DMS53 treated with DMSO at 0.1 percent for 48 hours (cell line): ENCODE measurements at regions not wholly inside any gene's neighbourhood (a gene's known extent, or its start where the extent isn't known, plus 50 kb on each side); places are given as distances from the start of the nearest gene placed in this dataset.

Source experiments
- DNase-seq: peaks from one replicate; lab custom pipeline; 2025; ENCODE audit not compliant: unreplicated experiment; lab: John Stamatoyannopoulos, UW

- no peak for DNase-seq
These were observed 68.6 kb downstream of the ZNF621 start for GRCh38 chr3:40593351-40593750.

GRCh38 chr3:40597441-40597840 is 72.7 kb downstream of the ZNF621 start:
- DNase-seq, result no peak

DNA sequence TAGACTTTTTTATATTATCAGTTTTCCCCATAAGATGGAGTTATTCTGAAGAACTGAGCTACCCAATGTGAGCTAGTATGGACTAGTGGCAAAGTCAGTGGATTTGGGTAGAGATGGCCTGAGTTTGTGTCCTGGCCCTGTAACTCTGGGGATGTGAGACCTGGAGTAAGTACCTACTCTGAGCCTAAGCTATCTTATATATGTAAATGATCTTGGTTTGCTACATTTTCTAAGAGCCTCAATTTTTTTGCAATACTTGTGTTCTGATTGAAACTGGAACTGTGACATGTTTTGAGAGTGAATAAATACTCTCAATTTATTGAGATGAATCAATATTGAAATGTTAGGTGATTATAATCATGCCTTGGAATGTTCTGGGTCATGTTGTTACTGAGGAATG is 73.6 kb downstream of the ZNF621 start:
- DNase-seq, result no peak

GRCh38 chr3:40598962-40599361 is 74.2 kb downstream of the ZNF621 start:
- DNase-seq, result no peak

DNA sequence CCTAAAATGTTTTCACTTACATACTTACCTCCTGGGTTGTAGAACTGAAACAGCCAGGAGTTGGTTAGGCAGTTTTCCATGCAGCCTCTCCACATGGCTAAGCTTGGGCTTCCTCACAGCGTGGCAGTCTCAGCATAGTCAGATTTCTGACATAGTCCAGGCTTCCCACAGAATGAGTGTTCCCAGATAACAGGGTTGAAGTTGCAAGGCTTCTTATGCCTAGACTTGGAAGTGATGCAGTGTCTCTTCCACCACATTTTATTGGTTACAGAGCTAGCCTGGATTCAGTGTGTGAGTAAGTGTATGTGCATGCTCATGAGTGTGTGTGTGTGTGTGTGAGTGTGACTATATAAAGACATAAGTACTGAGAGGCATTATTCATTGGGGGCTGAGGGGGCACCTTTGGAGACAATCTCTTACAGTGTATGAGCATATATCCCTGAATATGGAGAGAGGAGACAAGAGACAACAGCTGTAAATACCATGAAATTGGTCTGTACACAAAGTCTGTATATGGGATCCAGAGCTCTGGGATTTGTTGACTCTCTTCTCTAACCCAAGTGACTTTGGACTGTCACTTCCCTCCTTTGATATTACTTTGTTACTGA is 78.1 kb downstream of the ZNF621 start:
- DNase-seq, result no peak

DNA sequence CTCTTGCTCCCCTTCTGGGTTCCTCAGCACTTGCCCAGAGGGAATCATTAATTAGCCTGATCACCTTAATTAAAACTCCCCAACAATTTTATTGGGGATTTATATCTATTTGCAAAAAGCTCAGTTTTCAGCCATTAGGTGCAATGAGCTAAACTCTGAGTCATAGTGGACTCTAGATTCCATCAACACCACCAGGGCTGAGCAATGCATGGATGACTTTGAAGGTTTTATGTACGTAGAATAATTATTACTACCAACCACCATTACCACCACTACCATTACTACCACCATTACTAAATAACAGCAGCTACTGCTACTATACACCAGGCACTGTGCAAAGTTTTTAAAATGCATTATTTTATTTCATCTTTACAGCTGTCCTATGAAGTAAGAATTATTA is 81.2 kb downstream of the ZNF621 start:
- no peak for DNase-seq

- DNase-seq, result no peak
These were observed 83.3 kb downstream of the ZNF621 start for GRCh38 chr3:40608091-40608490.

DNA sequence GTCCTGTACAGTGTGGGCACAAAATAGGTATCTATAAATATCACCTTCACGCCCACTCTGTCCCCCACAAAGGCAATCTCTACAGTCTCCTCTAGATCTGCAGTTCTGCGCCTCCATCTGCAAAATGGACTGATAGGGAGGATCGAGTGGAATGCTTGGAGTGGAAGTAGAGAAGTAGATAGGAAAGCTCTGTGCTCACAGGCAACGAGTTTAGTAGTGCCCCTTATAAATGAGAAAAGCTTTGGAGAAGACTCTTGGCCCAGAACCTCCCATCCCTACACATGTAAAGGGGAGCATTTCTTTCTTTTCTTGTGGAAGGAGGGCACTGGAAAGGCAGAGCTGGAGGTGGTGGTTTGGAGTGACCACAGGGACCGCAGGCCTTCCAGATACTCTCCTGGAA is 88.5 kb downstream of the ZNF621 start:
- no peak for DNase-seq

GRCh38 chr3:40615110-40615915 is 90.6 kb downstream of the ZNF621 start:
- DNase-seq, result no peak

DNA sequence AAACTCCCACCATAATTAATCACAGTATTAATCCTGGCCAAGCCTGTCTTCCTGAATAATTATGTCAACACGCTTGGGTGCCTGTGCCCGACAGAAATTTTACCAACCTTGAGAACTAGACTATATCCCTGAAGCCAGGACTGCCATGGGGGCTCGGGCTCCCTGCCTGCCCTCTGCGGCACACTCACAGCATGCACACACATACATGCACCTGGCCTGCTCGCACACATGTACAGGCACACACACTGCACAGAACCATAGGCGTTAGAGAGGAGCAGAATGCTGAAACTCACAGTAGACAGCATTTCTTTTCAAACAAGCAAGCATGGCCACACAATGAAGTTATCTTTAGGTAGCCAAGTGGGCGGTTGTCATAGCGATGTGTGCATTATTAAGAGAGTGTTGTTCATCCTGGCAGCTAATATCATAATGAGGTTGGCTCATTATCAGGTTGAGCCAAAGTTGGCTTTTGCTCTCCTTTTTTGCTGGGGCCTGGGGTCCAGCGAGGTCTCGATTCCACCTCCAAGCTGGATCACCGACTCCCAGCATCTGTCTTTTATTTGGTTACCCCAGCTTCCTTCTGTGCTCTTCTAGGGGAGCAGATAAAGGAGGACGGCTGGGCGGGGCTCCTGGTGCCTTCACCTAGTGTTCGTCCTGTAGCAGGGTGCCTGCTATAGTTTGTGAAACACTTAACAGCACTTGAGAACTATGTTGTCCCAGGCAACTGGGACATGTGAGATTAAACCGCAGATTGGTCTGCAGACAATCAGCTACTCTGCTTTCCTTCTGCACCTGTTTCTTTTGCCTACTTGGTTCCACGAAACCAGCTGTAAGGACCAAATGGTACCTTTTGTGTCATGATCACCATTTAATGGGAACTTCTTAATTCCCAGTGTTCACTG is 91.4 kb downstream of the ZNF621 start:
- DNase-seq, result no peak

GRCh38 chr3:40617084-40617483 is 92.3 kb downstream of the ZNF621 start:
- DNase-seq, result no peak

- DNase-seq, result no peak
These were observed 93.4 kb downstream of the ZNF621 start for GRCh38 chr3:40618158-40618557.

- no peak for DNase-seq
These were observed 95.4 kb downstream of the ZNF621 start for GRCh38 chr3:40620151-40620550.

GRCh38 chr3:40621252-40621651 is 96.5 kb downstream of the ZNF621 start:
- DNase-seq, result no peak

DNA sequence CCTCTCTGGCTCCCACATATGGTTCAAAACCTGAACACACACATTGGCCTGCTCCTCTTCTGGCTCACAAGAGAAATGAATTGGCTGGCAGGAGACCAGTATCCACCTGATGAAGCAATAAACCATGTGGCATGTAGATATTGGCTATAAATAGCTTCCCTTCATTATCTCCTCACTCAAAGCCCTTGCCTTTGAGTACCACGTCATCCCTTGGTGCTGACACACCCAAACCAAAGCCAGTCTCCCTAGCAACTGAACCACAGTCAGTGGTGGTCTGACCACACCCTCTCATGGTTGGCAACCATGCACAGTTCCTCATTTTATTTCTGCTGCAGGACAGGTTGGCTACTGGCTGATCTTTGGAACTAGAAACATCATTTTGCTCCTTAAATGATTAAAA is 98.8 kb downstream of the ZNF621 start:
- DNase-seq, result no peak

GRCh38 chr3:40624189-40624769 is 99.5 kb downstream of the ZNF621 start:
- DNase-seq, result no peak

DNA sequence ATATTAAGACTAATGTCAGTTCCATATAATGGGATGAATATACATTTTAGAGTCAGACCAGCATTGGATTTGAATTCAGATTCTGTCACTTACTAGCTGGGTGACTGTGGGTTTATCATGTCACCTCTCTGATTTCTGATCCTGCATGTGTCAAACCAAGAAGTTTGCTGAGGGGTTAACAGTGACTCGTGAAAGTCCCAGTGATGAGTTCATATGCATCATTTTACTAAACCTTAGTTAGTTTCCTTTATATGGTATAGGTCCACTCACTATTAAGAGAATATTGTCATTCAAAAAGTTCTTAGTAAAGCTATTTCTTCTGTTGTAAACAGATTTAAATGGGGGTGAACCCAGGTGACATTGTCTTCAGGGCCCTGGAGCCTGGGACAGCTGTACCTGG is 102.3 kb downstream of the ZNF621 start:
- DNase-seq, result no peak

DNA sequence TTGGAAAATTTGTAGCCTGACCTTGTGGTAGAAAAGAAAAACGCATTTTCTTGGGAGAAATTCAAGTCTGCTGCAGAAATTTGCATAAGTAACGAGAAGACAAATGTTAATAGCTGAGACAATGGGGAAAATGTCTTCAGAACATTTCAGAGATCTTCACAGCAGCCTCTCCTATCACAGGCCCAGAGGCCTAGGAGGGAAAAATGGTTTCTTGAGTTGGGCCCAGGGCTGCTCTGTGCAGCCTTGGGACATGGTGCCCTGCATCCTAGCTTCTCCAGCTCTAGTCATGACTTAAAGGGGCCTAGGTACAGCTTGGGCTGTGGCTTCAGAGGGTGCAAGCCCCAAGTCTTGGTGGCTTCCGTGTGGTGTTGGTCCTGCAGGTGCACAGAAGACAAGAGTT is 104.2 kb downstream of the ZNF621 start:
- DNase-seq, result no peak

DNA sequence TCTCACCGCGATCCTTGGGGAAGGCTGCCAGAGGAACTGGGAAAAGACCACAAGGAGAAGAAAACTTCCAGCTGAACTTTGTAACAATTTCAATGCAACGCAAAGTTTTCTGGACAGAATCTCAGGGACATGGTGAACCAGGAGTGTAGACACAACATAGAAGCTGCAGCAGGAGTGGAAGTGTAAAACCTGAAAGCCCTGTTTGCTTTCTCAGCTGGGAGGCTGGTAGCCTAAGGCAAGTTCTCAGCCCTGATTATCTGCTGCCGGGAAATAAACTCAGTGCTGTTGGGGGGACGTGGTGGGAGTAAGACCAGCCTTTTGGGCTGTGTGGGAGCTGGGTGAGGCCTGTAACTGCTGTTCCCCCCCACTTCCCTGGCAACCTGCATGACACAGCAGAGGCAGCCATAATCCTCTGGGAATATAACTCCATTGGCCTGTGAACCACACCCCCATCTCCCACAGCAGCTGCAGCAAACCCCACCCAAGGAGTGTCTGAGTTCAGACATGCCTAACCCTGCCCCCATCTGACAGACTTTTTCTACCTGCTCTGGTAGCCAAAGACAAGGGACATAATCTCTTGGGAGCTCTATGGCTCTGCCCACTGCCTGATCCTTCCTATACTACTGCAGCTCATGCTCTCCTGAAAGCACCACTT is 106.7 kb downstream of the ZNF621 start:
- DNase-seq, result no peak

DNA sequence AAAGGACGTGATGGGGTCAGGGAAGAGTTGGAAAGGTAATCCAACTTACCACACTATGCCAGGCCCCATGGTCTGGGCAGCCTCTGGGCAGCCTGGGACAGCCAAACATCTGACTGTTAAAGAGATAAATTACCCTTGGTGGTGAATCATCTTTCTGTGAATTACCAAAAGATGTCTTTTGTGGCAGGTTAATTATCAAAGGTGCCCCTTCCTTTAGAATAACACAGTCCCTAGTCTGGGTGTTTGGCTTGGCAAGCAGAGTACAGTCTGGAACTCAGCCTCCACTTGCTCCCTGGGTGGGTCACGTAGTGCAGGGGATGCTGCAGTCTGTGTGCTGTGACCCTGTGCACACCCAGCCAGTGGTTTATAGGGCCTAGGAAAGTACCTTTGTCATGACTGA is 113.1 kb downstream of the ZNF621 start:
- DNase-seq, result no peak

GRCh38 chr3:40639006-40639405 is 114.2 kb downstream of the ZNF621 start:
- DNase-seq, result no peak
